Activated naive CD4-positive, alpha-beta T cell treated with Interleukin-2 at 50 U/mL for 16 hours (primary cell): ENCODE measurements at regions not wholly inside any gene's neighbourhood (a gene's known extent, or its start where the extent isn't known, plus 50 kb on each side); places are given as distances from the start of the nearest gene placed in this dataset.
"Not testable (repeated sequence)": the region's sequence is repeated elsewhere in the genome, so short reads cannot be mapped to it uniquely, and the experiment has no call there.

Source experiments
- DNase-seq: peaks from one replicate; pipeline ENCODE4 v3.0.0-alpha.2; 2020

GRCh38 chr6:22129751-22130150 lies 167.1 kb downstream of the PRL start:
- no peak for DNase-seq

- no peak for DNase-seq
Measured at GRCh38 chr6:22132656-22133055, 164.2 kb downstream of the PRL start.

GRCh38 chr6:22133357-22133756 lies 163.5 kb downstream of the PRL start:
- no peak for DNase-seq

GRCh38 chr6:22134308-22134707 lies 162.5 kb downstream of the PRL start:
- no peak for DNase-seq

- DNase-seq, result no peak
Measured at GRCh38 chr6:22135395-22135794, 161.4 kb downstream of the PRL start.

GRCh38 chr6:22140736-22141135 lies 156.1 kb downstream of the PRL start:
- not testable (repeated sequence) for DNase-seq

GRCh38 chr6:22141241-22141745 lies 155.5 kb downstream of the PRL start:
- no peak for DNase-seq

- DNase-seq, result no peak
Measured at GRCh38 chr6:22142856-22143255, 154.0 kb downstream of the PRL start.

- no peak for DNase-seq
Measured at GRCh38 chr6:22145376-22145775, 151.5 kb downstream of the PRL start.

GRCh38 chr6:22145823-22146677 lies 150.8 kb downstream of the PRL start:
- no peak for DNase-seq

- no peak for DNase-seq
Measured at GRCh38 chr6:22146678-22146930, 150.2 kb downstream of the PRL start.

- DNase-seq, result no peak
Measured at GRCh38 chr6:22146931-22147701, 149.7 kb downstream of the PRL start.

GRCh38 chr6:22147921-22148776 lies 148.7 kb downstream of the PRL start:
- DNase-seq, result no peak

- no peak for DNase-seq
Measured at GRCh38 chr6:22149096-22149495, 147.7 kb downstream of the PRL start.

GRCh38 chr6:22149501-22150367 lies 147.1 kb downstream of the PRL start:
- DNase-seq, result no peak

- DNase-seq, result no peak
Measured at GRCh38 chr6:22150368-22151035, 146.3 kb downstream of the PRL start.

- DNase-seq, result no peak
Measured at GRCh38 chr6:22151892-22152291, 144.9 kb downstream of the PRL start.

GRCh38 chr6:22152841-22153240 lies 144.0 kb downstream of the PRL start:
- no peak for DNase-seq

- DNase-seq, result no peak
Measured at GRCh38 chr6:22153384-22154158, 143.3 kb downstream of the PRL start.

- no peak for DNase-seq
Measured at GRCh38 chr6:22155551-22155950, 141.3 kb downstream of the PRL start.

GRCh38 chr6:22157233-22157632 lies 139.6 kb downstream of the PRL start:
- DNase-seq, result no peak
